ENCODE measurements at regions not wholly inside any gene's neighbourhood (a gene's known extent, or its start where the extent isn't known, plus 50 kb on each side); places are given as distances from the start of the nearest gene placed in this dataset.

DNA sequence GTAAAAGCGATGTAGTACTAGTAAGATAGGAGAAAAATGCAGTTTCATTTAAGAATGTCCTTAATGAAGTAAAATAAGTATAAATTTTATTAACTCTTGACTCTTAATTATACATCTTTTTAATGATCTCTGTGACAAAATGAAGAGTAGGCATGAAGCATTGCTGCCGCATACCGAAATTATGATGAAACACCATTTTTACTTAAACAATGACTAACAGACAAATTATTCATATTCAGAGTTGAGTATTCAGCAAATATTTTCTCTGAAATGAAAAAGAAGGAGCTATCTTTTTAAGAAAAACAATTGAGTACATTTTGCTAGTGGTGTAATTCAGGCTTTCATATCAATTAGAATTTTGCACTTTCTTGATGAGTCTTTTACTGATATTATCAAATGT, 150.6 kb upstream of the DOCK10 start:
- TF ChIP-seq, protein P1, sequence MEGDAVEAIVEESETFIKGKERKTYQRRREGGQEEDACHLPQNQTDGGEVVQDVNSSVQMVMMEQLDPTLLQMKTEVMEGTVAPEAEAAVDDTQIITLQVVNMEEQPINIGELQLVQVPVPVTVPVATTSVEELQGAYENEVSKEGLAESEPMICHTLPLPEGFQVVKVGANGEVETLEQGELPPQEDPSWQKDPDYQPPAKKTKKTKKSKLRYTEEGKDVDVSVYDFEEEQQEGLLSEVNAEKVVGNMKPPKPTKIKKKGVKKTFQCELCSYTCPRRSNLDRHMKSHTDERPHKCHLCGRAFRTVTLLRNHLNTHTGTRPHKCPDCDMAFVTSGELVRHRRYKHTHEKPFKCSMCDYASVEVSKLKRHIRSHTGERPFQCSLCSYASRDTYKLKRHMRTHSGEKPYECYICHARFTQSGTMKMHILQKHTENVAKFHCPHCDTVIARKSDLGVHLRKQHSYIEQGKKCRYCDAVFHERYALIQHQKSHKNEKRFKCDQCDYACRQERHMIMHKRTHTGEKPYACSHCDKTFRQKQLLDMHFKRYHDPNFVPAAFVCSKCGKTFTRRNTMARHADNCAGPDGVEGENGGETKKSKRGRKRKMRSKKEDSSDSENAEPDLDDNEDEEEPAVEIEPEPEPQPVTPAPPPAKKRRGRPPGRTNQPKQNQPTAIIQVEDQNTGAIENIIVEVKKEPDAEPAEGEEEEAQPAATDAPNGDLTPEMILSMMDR (IDR thresholded peaks at IDR 0.05; ENCODE audit: insufficient read depth, low read length), result no peak
- peak; percentile 4 for DNase-seq (ENCODE audit: low read depth)
- H3K4me3 ChIP-seq (ENCODE audit: low read depth, low read length), result no peak overlapping the region

DNA sequence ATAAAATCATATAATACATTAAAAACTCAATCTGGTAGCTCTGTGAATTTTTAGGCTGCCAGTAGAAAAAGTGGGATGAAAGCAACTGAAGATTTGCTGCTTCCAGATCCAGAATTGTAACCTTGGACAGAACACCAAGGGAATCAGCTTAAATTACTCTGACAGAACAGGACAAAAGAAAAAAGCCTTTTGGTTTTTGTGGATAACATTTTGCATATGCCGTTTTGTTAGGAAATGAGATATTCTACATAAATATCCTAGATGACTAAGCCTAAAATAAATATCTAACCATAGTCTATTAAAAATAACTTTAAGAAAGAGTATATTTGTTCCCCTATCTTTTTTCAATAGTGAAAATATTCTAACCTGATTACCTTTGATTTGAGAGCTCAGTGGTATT, 148.7 kb upstream of the DOCK10 start:
- no peak overlapping the region for H3K4me3 ChIP-seq (ENCODE audit: low read depth, low read length)
- TF ChIP-seq, protein P1 (IDR thresholded peaks at IDR 0.05; ENCODE audit: insufficient read depth, low read length), result no peak
- peak; percentile 5 for DNase-seq (ENCODE audit: low read depth)

DNA sequence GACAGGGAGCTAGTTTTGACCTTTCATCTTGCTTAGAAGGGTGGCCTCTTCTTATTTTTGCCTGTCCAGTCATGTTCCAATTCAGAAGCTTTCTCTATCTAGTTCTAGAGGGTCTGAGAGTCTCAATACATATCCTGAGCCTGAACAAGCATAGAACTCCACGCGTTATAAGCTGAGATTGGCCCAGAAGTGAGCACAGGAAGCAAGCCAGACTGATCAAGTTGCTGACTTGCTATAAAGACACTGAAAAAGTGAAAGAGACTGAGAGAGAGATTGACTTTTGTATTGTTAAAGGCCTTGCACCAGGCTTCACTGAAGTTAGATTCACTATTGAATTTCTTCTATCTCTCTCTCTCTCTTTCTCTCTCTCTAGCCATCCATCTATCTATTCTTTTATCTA, 142.7 kb upstream of the DOCK10 start:
- no peak for DNase-seq (ENCODE audit: low read depth)
- TF ChIP-seq, protein P1 (IDR thresholded peaks at IDR 0.05; ENCODE audit: insufficient read depth, low read length), result no peak
- no peak overlapping the region for H3K4me3 ChIP-seq (ENCODE audit: low read depth, low read length)

DNA sequence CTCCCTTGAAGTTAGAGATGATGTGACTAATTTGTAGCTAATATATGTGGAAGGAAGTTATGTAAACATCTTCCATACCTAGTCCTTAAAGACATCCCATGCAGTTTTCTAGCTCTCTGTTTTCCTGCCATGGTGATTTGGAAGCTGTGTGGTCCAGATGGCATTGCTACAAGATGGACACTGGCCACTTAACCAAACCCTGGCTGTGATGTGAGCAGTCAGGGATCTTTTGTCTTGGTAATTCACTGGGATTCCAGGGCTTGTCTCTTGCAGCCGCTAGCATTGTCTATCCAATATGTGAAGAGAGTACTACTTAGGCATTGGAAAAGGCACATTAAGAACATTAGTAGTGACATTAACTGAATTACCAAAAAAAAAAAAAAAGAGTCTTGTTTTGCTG, 139.9 kb upstream of the DOCK10 start:
- no peak overlapping the region for H3K4me3 ChIP-seq (ENCODE audit: low read depth, low read length)
- TF ChIP-seq, protein P1 (IDR thresholded peaks at IDR 0.05; ENCODE audit: insufficient read depth, low read length), result no peak

DNA sequence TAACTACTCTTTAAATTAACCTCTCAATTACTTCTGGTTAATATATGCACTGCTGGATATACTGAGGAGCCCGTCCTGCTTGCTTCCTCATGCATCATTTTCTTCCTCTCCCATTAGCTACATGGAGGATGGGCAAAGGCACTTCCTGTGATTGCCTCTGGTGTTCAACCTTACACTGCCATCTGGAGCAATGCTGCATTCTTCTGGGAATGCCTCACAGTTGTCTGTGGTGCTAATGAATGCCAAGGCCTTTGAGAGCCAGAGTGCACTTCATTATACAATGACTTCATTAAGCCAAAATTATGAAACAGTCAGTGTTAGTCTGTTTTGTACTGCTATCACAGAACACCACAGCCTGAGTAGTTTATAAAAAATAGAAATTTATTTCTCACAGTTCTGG, 134.8 kb upstream of the DOCK10 start:
- peak; percentile 36 for DNase-seq (ENCODE audit: low read depth)
- TF ChIP-seq, protein P1 (IDR thresholded peaks at IDR 0.05; ENCODE audit: insufficient read depth, low read length), result no peak
- H3K4me3 ChIP-seq (ENCODE audit: low read depth, low read length), result no peak overlapping the region

More for the DNA sequence above, 139.9 kb upstream of the DOCK10 start:
- no peak for DNase-seq (ENCODE audit: low read depth)

DNA sequence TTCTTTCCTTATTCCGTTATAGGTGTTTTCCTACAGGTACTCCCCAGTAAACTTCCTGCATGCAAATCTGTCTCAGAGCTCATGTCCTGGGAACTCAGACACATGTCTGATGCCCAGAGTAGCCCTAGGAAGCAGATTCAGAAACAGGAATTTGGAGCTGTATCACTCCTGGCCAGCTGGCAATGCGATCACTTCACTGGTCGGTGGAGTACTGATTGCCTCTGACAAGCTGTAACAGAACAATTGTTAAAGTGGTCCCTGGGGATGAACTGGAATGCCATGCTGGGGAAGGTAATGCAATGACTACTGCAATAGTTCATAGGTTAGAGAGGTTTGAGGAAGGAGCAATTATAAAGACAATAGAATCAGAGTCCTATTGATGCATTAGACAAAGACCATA, 131.6 kb upstream of the DOCK10 start:
- TF ChIP-seq, protein P1 (IDR thresholded peaks at IDR 0.05; ENCODE audit: insufficient read depth, low read length), result no peak
- peak; percentile 82 for DNase-seq (ENCODE audit: low read depth)
- no peak overlapping the region for H3K4me3 ChIP-seq (ENCODE audit: low read depth, low read length)

DNA sequence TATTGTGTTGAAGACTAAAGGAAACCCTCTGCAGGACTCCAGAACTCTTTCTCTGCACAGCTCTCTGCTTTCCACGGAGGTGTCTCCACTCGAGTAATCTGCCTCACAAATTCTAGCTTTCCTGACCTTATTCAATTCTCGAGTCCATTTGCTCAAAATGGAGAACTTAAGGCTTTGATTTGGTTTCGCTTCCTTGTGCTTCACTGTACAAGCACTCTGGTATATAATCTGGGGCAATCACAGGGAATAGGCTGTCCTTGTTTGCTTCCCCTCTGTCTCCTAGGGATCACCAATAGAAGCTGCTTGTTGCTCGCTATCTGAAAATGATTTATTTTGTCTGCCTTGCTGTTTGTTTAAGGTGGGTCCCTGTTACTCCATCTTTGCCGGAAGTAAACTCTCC, 129.1 kb upstream of the DOCK10 start:
- TF ChIP-seq, protein P1 (IDR thresholded peaks at IDR 0.05; ENCODE audit: insufficient read depth, low read length), result no peak
- no peak for DNase-seq (ENCODE audit: low read depth)
- H3K4me3 ChIP-seq (ENCODE audit: low read depth, low read length), result no peak overlapping the region

Data from fibroblast of the aortic adventitia (primary cell).